GM12865 (cell line): ENCODE measurements at regions not wholly inside any gene's neighbourhood (a gene's known extent, or its start where the extent isn't known, plus 50 kb on each side); places are given as distances from the start of the nearest gene placed in this dataset.
"Not testable (repeated sequence)": the region's sequence is repeated elsewhere in the genome, so short reads cannot be mapped to it uniquely, and the experiment has no call there.

Experiments used
- DNase-seq: peaks from one replicate; pipeline ENCODE4 v3.0.0; 2010; ENCODE audit warnings: low read depth
- H3K4me3 ChIP-seq: 2 replicates; pipeline ENCODE4 v1.5.1; 2011; ENCODE audit warnings: mild to moderate bottlenecking, low read depth, low read length, control low read depth
- TF ChIP-seq, protein P1 (sequence below): IDR thresholded peaks from 2 replicates; pipeline ENCODE4 v1.5.1; 2011; ENCODE audit warnings: low read length, control low read depth, low read depth, inconsistent platforms; ENCODE audit not compliant: insufficient read depth; ENCODE audit errors: missing control alignments

DNA sequence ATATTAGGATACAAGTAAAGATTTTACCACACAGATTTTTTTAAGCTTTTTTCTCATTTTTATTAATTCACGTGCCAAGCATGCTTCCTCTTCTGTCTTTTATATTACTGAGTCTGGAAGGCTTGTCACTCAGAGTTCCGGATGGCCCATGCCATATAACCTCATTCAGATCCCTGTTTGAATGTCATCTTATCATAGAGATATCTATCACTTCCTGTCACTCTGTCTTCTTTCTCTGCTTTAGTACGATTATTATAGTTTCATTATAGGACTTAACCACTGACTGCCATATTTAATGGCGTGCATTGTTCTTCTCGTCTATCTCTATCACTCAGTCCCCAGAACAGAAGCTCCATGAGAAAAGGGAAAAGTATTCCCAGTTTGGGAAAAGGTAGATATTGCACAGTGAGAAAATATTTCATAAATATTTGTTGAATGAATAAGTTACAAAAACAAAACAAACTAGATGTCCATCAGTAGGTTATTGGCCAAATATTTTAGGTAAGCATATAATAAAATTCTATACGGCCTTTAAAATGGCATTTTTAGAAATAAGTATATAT lies 296.9 kb upstream of the GOT2 start:
- TF ChIP-seq, protein P1, sequence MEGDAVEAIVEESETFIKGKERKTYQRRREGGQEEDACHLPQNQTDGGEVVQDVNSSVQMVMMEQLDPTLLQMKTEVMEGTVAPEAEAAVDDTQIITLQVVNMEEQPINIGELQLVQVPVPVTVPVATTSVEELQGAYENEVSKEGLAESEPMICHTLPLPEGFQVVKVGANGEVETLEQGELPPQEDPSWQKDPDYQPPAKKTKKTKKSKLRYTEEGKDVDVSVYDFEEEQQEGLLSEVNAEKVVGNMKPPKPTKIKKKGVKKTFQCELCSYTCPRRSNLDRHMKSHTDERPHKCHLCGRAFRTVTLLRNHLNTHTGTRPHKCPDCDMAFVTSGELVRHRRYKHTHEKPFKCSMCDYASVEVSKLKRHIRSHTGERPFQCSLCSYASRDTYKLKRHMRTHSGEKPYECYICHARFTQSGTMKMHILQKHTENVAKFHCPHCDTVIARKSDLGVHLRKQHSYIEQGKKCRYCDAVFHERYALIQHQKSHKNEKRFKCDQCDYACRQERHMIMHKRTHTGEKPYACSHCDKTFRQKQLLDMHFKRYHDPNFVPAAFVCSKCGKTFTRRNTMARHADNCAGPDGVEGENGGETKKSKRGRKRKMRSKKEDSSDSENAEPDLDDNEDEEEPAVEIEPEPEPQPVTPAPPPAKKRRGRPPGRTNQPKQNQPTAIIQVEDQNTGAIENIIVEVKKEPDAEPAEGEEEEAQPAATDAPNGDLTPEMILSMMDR = no peak
- H3K4me3 ChIP-seq = no peak overlapping the region
- DNase-seq = no peak

DNA sequence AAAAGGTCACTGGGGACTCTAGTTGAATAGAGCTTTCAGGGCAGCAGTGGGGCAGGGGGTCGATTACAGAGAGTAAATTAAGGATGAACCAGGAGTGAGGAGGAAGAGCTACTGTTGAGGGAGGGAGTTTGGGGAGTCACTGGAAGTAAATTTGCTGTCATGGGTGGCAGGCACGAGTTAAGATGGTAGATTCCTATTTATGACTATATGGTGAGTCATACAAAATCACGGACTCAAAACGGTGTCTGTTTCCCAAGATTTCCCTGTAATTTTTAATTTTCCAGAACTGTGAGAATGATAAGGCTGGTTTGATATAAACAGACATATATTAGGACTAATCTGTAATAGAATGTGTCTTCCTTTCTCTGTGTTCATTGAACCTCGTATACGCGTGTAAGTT lies 287.6 kb upstream of the GOT2 start:
- H3K4me3 ChIP-seq = no peak overlapping the region
- TF ChIP-seq, protein P1 = no peak
- no peak for DNase-seq

DNA sequence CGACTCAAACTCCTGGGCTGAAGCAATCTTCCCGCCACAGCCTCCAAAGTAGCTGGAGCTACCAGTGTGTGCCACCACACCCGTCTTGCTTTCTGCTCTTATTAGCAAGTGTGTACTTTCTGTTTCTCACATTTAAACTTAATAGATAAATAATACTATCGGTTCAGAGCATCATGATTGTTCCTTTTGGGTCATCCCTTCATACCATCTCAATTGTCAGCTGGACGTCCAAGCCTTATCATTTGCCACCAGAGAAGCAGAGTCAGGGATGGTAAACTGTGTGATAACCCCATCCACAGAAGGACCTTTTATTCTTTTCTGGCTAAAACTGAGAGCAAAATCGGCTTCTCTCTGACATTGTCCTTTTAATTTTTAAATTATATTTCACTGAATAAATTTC lies 279.8 kb upstream of the GOT2 start:
- TF ChIP-seq, protein P1 = no peak
- no peak for DNase-seq
- H3K4me3 ChIP-seq = no peak overlapping the region

DNA sequence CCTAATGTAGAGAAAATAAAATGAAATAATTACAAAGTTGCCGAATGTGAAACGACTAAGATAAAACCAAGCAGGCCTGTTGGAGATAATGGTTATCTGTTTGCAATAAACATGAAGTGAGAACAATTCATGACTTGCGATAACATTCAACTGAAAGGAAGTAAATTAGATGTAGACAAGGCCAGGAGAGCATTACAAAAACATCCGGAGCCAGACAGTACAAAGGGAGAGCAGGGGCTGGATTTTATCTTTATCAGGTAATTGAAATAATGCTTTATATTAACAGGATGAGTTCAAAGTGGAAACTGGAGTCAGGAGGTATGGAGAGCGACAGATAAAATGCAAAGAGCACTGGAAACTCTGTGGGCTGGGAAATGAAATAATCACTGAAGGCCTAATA lies 265.6 kb upstream of the GOT2 start:
- H3K4me3 ChIP-seq = no peak overlapping the region
- TF ChIP-seq, protein P1 = no peak
- no peak for DNase-seq

DNA sequence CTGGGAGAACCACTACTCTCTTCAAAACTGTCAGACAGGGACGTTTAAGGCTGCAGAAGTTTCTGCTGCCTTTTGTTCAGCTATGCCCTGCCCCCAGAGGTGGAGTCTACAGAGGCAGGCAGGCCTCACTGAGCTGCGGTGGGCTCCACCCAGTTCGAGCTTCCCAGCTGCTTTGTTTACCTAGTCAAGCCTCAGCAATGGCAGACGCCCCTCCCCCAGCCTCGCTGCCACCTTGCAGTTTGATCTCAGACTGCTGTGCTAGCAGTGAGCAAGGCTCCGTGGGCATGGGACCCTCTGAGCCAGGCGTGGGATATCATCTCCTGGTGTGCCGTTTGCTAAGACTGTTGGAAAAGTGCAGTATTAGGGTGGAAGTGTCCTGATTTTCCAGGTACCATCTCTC lies 258.6 kb upstream of the GOT2 start:
- not testable (repeated sequence) for DNase-seq, H3K4me3 ChIP-seq

DNA sequence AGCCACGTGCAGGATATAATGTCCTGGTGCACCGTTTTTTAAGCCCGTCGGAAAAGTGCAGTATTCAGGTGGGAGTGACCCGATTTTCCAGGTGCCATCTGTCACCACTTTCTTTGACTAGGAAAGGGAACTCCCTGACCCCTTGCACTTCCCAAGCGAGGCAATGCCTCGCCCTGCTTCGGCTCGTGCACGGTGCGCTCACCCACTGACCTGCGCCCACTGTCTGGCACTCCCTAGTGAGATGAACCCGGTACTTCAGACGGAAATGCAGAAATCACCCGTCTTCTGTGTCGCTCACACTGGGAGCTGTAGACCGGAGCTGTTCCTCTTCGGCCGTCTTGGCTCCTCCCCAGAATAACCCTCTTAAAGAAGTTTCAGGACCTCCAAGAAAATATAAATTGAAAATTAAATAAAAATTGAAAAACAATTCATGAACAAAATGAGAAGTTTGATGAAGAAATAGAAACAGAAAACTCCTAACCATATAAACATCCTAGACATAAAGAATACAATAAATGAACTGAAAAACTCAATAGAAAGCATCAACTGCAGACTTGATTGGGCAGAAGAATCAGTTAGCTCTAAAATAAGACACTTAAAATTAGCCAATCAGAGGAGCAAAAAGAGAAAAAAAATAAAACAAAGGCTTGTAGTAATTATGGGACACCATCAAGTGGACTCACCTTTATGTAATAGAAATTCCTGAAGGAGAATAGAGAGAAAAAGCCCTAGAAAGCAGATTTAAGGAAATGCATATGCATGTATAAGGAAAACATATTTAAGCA lies 249.3 kb upstream of the GOT2 start:
- DNase-seq, H3K4me3 ChIP-seq: not testable (repeated sequence)

DNA sequence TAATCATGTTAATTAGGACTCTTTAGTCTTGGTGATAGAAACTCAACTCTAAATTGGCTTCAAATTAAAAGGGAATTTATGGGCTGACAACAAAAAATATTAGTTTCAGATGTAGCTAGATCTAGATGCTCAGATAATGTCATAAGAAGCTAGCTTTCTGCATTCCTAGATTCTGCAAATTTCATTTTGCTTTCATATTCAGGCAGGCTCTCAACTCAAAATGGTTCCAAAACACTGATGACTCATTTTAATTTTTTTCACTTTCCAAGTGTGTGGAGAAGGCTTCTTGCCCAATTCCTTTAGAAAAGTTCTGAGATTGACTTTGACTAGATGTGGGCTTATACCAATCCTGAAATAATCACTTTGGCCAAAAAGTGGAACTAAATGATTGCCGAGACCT lies 236.7 kb upstream of the GOT2 start:
- no peak overlapping the region for H3K4me3 ChIP-seq
- TF ChIP-seq, protein P1 = no peak
- peak; percentile 29 for DNase-seq

DNA sequence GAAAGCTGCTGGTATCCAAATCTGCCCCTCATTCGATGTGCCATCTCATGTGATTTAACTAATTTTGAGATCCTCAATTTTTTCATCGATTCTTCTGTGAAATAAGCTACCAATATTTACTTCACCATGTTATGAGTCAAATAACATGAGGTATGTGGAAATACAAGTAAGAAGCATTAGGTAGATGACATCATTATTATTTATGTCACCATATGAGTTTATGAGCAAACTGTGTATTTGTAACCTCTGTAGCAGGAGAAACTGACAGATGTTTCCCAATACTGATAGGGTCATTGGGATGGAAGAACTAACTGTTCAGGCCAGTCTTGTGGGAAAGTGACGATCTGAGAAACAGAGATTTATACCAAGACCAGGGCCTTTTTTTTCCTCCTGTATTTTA lies 229.4 kb upstream of the GOT2 start:
- no peak for DNase-seq
- no peak overlapping the region for H3K4me3 ChIP-seq
- TF ChIP-seq, protein P1 = no peak
